Immature natural killer cell (primary cell): ENCODE measurements at regions not wholly inside any gene's neighbourhood (a gene's known extent, or its start where the extent isn't known, plus 50 kb on each side); places are given as distances from the start of the nearest gene placed in this dataset.

ENCODE experiments used
- DNase-seq, 3 donors: peaks; one replicate each; pipeline ENCODE4 v3.0.0; 2022; ENCODE audit warnings: mixed read lengths in 1 of 3
- H3K27ac Mint-ChIP-seq, 6 donors: one replicate each; pipeline ENCODE4 v1.8.0; 2020; ENCODE audit warnings: mixed read lengths in 6 of 6, mild to moderate bottlenecking in 5 of 6, inconsistent platforms in 4 of 6, moderate library complexity in 3 of 6
- H3K27me3 Mint-ChIP-seq, 3 donors: one replicate each; pipeline ENCODE4 v1.8.0; 2020 to 2021; ENCODE audit warnings: low read depth in 3 of 3, mild to moderate bottlenecking in 3 of 3, mixed read lengths in 3 of 3, moderate library complexity in 3 of 3, inconsistent platforms in 1 of 3
- H3K36me3 Mint-ChIP-seq, 3 donors: one replicate each; pipeline ENCODE4 v1.8.0; 2020; ENCODE audit warnings: mixed read lengths in 3 of 3, inconsistent platforms in 2 of 3, mild to moderate bottlenecking in 2 of 3
- H3K4me1 Mint-ChIP-seq, 2 donors: one replicate each; pipeline ENCODE4 v1.8.0; 2020; ENCODE audit warnings: inconsistent platforms in 2 of 2, mild to moderate bottlenecking in 2 of 2, mixed read lengths in 2 of 2, moderate library complexity in 1 of 2
- H3K4me3 Mint-ChIP-seq, 5 donors: one replicate each; pipeline ENCODE4 v1.8.0; 2020; ENCODE audit warnings: mild to moderate bottlenecking in 5 of 5, mixed read lengths in 5 of 5, inconsistent platforms in 3 of 5, moderate library complexity in 3 of 5
- H3K9me3 Mint-ChIP-seq, 6 donors: one replicate each; pipeline ENCODE4 v1.8.0; 2020; ENCODE audit warnings: mild to moderate bottlenecking in 6 of 6, mixed read lengths in 6 of 6, inconsistent platforms in 4 of 6, moderate library complexity in 3 of 6

DNA sequence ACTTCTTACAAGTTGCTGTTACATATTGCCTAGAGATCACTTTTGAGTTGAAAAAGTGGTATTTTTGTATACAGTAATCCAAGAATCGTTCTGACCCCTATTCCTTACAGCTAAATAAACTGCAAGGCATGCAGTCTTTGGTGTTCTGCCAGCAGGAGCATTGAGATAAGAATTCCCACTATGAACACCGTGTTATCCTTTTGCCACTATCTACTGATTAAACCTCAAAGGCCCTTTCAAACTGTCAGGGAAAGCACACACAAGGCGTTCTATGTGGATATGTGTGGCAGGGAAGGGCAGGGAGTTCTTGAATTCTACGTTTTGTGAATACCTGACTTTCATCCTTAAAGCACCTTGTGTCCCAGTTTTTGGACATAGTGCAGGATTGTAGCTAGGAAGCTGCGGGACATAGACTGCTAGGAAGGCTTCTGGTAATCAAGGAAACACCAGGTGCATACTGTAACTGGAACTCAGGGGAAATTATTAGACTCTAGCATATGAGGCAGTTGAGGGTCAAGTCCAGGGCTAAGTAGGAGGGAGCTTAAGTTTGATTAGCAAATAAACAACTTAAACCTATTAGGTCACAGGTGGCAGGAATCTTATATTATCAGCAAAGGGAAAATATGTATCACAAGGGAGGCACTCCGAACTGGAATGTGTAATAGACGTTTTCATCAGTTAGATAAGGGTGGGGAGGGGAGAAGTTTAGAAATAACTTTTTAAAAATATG, 506.6 kb downstream of the RNF144B start:
- Mint-ChIP-seq H3K9me3 (peaks cover 4 to 16% (median 7%) of the 10 kb centered on the region in 6 donors), H3K36me3 (no peaks in the 10 kb centered on the region), H3K27me3 (peaks cover 0 to 3% (median 0%) of the 10 kb centered on the region in 3 donors), H3K4me3 (no peak overlapping the region), H3K27ac (no peak overlapping the region), H3K4me1 (no peaks in the 10 kb centered on the region)
- DNase-seq = no peak

DNA sequence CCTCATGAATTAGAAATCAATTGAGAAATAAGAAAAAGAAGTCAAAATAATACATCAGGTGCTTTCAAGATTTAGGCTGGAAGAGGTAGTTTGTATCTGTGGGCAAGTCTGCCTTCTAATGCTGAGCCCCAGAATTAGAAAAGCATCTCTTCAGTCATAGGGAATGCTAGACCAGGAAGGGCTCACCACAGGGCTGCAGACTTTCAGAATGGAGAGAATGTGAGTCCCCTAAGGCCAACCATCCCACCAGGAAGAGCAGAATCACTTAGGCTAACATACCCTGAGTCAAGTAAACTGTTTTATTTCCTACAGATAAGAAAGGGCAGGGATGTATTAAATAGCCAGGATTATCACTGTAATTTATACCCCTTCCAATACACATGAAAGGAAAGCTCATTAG, 510.2 kb downstream of the RNF144B start:
- no peak for DNase-seq
- Mint-ChIP-seq H3K4me1 (no peaks in the 10 kb centered on the region), H3K27me3 (no peaks in the 10 kb centered on the region), H3K36me3 (no peaks in the 10 kb centered on the region), H3K27ac (no peak overlapping the region), H3K9me3 (peaks cover 0 to 16% (median 7%) of the 10 kb centered on the region in 6 donors), H3K4me3 (no peak overlapping the region)

DNA sequence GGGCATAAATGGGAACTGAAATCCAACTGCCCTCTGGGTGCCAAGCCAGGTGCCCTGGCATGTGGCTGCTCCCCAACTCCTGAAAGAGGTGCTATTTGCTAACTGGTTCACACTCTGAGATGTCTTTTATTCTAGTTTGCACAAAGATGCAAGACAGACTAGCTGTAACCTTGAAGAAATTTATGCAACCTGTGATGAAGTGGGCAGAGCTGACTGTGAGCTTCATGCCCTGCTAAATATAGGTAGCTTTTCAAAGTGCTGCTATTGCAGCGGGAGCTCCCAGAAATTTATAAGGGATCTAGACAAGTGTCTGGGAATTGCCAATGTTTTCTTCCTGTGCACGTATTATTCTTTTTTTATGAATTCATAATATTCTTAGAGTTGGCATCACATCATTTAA, 517.5 kb downstream of the RNF144B start:
- H3K27ac Mint-ChIP-seq = no peak overlapping the region

DNA sequence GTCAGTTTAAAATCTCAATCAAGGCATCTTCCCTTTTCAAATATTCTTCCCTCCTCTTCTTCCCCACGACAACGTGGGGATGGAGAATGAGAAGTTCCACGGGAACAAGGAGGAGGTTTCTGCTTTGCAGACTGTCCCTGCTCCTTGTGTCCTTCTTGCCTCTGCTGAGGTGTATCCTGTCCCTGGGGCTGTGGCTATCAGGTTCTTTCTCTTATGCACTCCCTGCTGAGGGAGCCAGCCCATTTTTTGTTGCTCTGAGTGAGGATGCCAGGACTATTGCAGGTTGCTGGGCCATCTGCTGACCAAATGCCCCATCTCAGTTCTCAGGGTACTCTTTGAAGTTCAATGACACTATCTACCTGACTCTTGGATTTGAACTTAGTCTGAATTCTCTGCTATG, 533.6 kb downstream of the RNF144B start:
- Mint-ChIP-seq H3K4me3 (no peak overlapping the region), H3K27ac (no peak overlapping the region), H3K4me1 (no peaks in the 10 kb centered on the region), H3K36me3 (no peaks in the 10 kb centered on the region), H3K9me3 (peaks cover 0 to 27% (median 12%) of the 10 kb centered on the region in 6 donors), H3K27me3 (no peaks in the 10 kb centered on the region)
- DNase-seq = no peak

More for the DNA sequence above, 517.5 kb downstream of the RNF144B start:
- peaks cover 0 to 11% (median 2%) of the 10 kb centered on the region in 6 donors for H3K9me3 Mint-ChIP-seq
- H3K36me3 Mint-ChIP-seq = no peaks in the 10 kb centered on the region
- H3K4me3 Mint-ChIP-seq = no peak overlapping the region
- DNase-seq = no peak
- H3K4me1 Mint-ChIP-seq = no peaks in the 10 kb centered on the region
- peaks cover 0 to 2% (median 0%) of the 10 kb centered on the region in 3 donors for H3K27me3 Mint-ChIP-seq

DNA sequence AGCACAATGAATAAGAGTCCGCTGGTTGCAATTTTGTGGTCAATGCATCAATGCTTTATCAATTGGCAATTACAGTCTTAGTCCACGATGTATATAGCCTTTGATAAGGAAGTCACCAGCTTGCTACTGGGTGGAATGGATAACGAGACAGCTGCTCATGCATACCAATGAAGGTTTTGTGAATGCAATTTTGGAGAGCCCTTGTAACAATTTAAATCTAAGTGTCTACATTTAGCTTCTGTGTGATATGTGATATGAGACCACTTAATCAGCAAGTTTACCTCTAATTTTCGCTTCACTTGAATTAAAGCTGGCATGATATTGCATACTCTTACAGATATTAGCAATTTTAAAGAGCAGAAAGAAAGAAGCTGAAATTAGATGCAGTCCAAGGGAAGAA, 543.9 kb downstream of the RNF144B start:
- H3K27ac Mint-ChIP-seq = no peak overlapping the region
- no peak overlapping the region for H3K4me3 Mint-ChIP-seq
- H3K36me3 Mint-ChIP-seq = no peaks in the 10 kb centered on the region
- no peaks in the 10 kb centered on the region for H3K27me3 Mint-ChIP-seq
- no peaks in the 10 kb centered on the region for H3K4me1 Mint-ChIP-seq
- no peak for DNase-seq
- peaks cover 0 to 25% (median 2%) of the 10 kb centered on the region in 6 donors for H3K9me3 Mint-ChIP-seq

DNA sequence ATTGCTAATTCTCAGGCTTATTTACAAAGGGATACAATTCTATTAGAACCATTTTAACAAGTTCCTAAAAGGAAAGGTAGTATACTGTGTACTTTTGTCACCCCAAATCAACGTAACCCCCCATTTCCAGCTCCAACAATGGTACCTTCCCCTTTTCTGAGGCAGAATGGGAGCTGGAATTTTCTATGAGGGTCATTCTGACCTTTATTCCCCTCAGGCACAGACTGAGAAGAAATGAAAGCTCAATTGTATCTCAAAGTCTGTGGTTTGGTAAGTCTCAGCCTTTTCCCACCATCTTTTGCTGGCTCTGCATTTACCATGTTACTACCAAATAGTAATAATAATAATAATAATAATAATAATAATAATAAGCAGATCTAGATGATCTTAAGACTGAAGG, 571.0 kb downstream of the RNF144B start:
- H3K4me1 Mint-ChIP-seq = no peaks in the 10 kb centered on the region

DNA sequence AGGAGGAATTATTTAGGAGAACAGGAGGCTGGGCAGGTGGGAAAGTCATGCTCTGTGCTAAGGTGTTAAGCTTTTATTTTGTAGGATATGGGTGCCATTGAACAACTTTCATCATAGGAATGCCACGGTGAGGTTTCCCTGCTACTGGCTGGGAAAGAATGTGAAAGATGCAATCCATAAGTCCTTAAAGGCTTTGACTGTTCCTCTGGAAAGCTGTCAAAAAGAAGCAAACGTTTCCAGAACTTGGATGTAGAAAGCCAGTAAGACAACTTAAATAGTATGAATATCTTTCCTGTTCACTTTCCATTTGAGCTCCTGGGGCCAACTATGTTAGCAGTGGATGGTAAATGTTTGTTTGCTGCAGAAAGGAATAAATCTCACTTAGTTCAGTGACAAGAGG, 574.4 kb downstream of the RNF144B start:
- no peak for DNase-seq
- peaks cover 3 to 30% (median 7%) of the 10 kb centered on the region in 6 donors for H3K9me3 Mint-ChIP-seq
- H3K4me1 Mint-ChIP-seq = no peaks in the 10 kb centered on the region
- no peaks in the 10 kb centered on the region for H3K36me3 Mint-ChIP-seq
- H3K27me3 Mint-ChIP-seq = no peaks in the 10 kb centered on the region
- no peak overlapping the region for H3K27ac Mint-ChIP-seq
- H3K4me3 Mint-ChIP-seq = no peak overlapping the region

More for the DNA sequence above, 571.0 kb downstream of the RNF144B start:
- DNase-seq = no peak
- Mint-ChIP-seq H3K27ac (no peak overlapping the region), H3K27me3 (no peaks in the 10 kb centered on the region), H3K4me3 (no peak overlapping the region), H3K9me3 (peaks cover 2 to 25% (median 7%) of the 10 kb centered on the region in 6 donors), H3K36me3 (no peaks in the 10 kb centered on the region)

DNA sequence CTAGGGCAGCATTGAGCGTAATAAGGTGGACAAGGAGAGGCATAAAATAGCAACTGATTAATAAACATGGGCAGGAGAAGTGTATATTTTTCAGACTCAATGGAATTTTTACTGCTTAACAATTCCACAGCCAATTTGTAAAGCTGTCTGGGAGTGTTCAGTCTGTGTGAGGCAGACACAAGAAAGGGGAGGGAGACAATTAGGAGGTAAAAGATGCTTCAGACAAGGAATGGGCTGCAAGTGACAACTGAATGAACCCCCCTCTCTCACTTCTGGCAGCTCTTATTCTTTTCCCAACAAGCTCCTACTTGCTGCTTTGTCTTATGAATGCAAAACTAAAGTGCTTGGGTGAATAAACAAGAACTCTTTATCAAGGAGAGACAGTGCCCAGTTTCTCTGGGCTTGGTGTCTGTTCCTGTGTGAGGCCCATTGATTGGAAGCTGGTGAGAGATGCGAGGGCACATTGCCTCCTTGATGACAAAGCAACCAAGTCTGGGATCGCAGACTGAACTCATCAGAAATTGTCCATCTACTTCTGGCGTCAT, 575.3 kb downstream of the RNF144B start:
- Mint-ChIP-seq H3K36me3 (no peaks in the 10 kb centered on the region), H3K27ac (no peak overlapping the region), H3K4me3 (no peak overlapping the region), H3K9me3 (peaks cover 3 to 26% (median 6%) of the 10 kb centered on the region in 6 donors), H3K27me3 (no peaks in the 10 kb centered on the region), H3K4me1 (no peaks in the 10 kb centered on the region)
- DNase-seq = no peak

DNA sequence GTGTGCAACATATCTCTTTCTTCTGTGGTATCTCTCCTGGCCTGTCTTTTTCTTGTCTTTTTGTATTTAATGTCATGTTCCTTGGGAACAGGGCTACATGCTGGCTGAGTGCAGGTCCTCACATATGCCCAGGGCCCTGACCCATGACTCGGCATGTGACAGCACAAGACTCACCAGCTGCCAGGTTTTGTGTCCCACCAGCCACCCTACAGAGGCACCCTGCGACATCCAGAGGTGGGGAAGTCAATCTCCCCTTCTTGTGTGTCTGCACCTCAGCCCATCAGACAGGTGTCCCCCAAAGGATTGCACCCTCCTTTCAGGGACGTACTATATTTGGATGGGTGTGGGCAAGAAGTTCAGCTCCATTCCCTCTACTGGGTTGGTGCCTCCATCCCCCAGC, 576.3 kb downstream of the RNF144B start:
- Mint-ChIP-seq H3K9me3 (peaks cover 3 to 26% (median 7%) of the 10 kb centered on the region in 6 donors), H3K27me3 (no peaks in the 10 kb centered on the region), H3K4me3 (no peak overlapping the region), H3K36me3 (no peaks in the 10 kb centered on the region), H3K4me1 (no peaks in the 10 kb centered on the region), H3K27ac (no peak overlapping the region)
- DNase-seq = no peak

DNA sequence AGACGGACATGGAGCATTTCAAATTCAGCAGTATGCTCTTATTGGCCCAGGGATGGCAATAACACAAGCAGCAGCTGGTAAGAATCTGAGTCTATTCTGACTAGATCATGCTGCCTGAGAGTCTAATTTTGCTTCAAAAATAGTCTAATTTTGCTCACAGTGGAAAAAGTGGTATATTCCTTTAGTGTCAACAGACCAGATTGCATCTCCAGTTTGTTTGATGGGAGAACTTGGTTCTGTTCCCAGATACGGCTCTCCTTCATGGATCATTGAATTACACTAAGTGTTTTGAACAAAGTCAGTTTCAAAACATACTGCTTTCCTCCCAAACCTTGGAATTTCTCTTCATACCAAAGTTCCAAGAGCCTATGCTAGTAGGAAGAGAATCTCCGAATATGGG, 586.1 kb downstream of the RNF144B start:
- H3K4me1 Mint-ChIP-seq = no peaks in the 10 kb centered on the region

DNA sequence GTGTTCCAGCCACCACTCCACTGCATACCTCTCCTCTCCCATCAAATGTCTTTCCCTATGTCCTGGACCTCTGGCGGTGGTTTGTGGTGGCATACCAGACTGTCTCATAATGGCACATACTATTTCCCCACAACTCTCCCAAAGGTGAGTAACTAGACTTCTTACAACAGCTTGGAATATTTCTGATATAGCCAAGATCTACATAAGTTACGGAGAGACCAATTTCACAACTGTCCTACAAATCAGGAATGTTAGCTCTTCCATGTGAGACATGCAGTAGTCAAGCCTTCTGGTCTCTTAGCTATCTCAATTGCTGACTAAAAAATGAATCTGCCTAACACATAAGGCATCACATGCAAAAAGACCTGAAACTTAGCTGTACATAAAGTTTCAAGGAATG, 588.9 kb downstream of the RNF144B start:
- Mint-ChIP-seq H3K9me3 (peaks cover 0 to 16% (median 3%) of the 10 kb centered on the region in 6 donors), H3K36me3 (no peaks in the 10 kb centered on the region), H3K27ac (no peak overlapping the region), H3K4me3 (no peak overlapping the region), H3K4me1 (no peaks in the 10 kb centered on the region), H3K27me3 (peaks cover 0 to under 1% (median 0%) of the 10 kb centered on the region in 3 donors)
- DNase-seq = no peak

More for the DNA sequence above, 586.1 kb downstream of the RNF144B start:
- H3K4me3 Mint-ChIP-seq = no peak overlapping the region
- H3K36me3 Mint-ChIP-seq = no peaks in the 10 kb centered on the region
- DNase-seq = no peak
- peaks cover 0 to 19% (median 2%) of the 10 kb centered on the region in 6 donors for H3K9me3 Mint-ChIP-seq
- H3K27me3 Mint-ChIP-seq = peaks cover 0 to 1% (median 0%) of the 10 kb centered on the region in 3 donors
- no peak overlapping the region for H3K27ac Mint-ChIP-seq

DNA sequence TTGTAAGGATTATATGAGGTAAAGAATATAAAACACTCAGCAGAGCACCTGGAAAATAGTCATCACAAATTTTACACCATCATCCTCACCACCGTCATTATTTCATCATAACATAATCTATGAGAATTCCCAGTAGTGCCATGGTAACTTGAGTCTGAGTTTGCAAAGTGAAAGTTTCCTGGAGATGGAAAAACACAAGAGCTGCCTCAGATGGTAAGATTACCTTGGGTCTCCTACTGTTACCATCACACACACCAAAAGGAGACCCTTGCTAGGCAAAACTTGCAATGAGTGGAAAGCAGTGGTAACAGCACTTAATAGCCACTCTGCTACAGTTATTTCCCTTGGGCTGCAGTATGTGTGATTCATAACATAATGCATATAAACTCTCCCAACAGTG, 589.8 kb downstream of the RNF144B start:
- no peaks in the 10 kb centered on the region for H3K4me1 Mint-ChIP-seq
- H3K27ac Mint-ChIP-seq = no peak overlapping the region
- no peak overlapping the region for H3K4me3 Mint-ChIP-seq

DNA sequence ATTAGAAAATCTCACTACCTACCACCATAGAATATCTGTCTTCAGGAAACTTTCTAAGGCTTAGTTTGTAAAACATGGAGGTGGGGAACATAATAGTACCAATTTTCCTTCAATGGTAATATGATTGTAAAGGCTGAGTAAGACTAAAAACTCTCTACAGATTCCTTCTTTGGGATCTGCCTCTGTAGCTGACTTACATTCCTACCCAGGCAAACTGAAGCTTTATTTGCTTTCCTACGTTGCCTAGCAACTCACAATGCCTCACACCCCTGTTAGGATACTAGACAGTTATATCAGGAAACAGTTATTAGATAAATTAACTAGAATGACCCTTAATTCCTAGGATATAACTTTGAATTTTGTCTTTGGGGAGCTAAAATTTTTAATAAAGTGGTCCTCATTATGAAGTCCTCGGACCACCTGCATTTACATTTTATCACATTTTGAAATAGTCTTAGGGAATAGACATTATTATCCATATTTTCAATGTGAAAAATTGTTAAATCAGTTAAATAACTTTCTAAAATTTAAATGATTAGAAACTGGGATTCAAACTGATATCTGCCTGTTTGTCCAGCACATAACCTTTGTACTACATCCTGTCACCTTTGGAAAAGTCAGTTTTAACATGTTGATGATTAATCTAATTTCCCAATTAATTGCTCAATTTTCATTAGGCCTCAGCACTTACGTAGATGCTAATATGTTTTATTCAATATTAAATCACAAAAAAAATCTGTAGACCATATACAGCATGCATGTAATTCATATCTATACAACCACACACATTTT, 591.4 kb downstream of the RNF144B start:
- no peaks in the 10 kb centered on the region for H3K36me3 Mint-ChIP-seq
- H3K9me3 Mint-ChIP-seq = peaks cover 0 to 13% (median 5%) of the 10 kb centered on the region in 6 donors

More for the DNA sequence above, 589.8 kb downstream of the RNF144B start:
- H3K27me3 Mint-ChIP-seq = no peaks in the 10 kb centered on the region
- H3K36me3 Mint-ChIP-seq = no peaks in the 10 kb centered on the region
- no peak for DNase-seq
- H3K9me3 Mint-ChIP-seq = peaks cover 0 to 16% (median 3%) of the 10 kb centered on the region in 6 donors

DNA sequence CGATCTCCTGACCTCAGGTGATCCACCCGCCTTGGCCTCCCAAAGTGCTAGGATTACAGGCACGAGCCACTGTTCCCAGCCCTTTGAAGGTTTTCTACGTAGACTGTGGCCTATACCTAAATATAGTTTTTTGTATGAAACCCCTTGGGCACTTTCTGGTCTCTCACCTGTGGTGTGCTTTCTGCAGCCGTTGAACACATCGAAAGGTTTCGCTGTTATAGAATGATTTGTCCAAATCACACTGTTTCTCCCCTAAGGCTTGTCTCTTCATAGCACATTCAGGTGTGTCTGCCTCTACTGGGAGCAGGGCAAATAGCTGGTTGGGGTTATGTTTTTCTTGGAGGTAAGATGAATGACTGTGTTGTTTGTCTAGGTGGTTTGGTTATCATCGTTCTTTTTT, 597.9 kb downstream of the RNF144B start:
- Mint-ChIP-seq H3K27ac (no peak overlapping the region), H3K36me3 (no peaks in the 10 kb centered on the region), H3K27me3 (peaks cover 0 to under 1% (median 0%) of the 10 kb centered on the region in 3 donors)

More for the DNA sequence above, 591.4 kb downstream of the RNF144B start:
- Mint-ChIP-seq H3K27me3 (no peaks in the 10 kb centered on the region), H3K4me3 (no peak overlapping the region), H3K4me1 (no peaks in the 10 kb centered on the region), H3K27ac (no peak overlapping the region)
- no peak for DNase-seq

More for the DNA sequence above, 597.9 kb downstream of the RNF144B start:
- Mint-ChIP-seq H3K9me3 (peaks cover 0 to 11% (median 3%) of the 10 kb centered on the region in 6 donors), H3K4me3 (no peak overlapping the region), H3K4me1 (no peaks in the 10 kb centered on the region)
- DNase-seq = no peak
